Head of caudate nucleus (tissue), 42 donors: ENCODE measurements at regions not wholly inside any gene's neighbourhood (a gene's known extent, or its start where the extent isn't known, plus 50 kb on each side); places are given as distances from the start of the nearest gene placed in this dataset.

Source experiments
- DNase-seq, 42 donors: peaks; one replicate each; pipeline versions ENCODE4 v3.0.0 to v3.0.0-alpha.2; 2020 to 2021; ENCODE audit warnings: mixed read lengths in 7 of 42
- intact Hi-C: fragments of 100-400 bp; cut with DNase I; formaldehyde crosslinking; loops from one replicate; pipeline ENCODE4 v1.15.0; 2022

- intact Hi-C loops: no loop called here
- DNase-seq: peak in 6 of 42 donors; percentile 5 to 16 (median 12)
These were observed 1494.0 kb upstream of the CDH8 start for GRCh38 chr16:63530208-63530607.

DNA sequence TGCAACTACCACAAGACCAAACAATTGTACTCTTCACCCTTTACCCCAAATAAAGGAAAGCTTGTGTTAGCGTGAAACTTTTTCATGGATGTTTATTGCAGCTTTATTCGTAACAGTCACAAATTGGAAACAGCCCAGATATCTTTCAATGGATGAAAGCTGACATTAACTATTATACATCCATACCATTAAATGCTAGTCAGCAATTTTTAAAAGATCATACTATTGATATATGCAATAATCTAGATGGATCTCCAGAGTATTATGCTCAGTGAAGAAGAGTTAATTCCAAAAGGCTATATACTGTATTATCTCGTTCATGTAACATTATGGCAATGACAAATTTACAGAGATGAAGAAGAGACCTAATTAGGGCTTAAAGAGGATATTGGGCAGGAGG is 1491.2 kb upstream of the CDH8 start:
- no peak for DNase-seq
- intact Hi-C loops: no loop called here

DNA sequence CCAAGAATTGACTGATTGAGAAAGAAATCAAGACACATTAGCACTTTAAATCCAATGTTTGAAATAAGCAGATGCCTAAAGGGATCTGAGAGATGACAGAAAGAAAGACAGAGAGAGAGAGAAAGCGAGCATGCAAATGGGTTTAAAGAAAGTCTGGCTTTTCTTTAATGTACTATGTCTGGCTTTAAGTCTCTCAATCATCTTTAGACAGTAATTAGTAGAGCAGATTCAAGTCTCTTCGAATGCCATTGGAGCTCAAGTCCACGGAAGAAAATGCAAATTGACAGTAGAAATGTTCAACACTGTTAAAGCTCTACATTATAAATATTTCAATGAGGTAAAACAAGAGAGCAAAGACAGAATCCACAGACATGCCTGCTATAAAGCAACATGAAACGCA is 1480.2 kb upstream of the CDH8 start:
- no peak for DNase-seq
- intact Hi-C loops: no loop called here

- intact Hi-C loops: no loop called here
- no peak for DNase-seq
These were observed 1476.7 kb upstream of the CDH8 start for GRCh38 chr16:63512910-63513309.

DNA sequence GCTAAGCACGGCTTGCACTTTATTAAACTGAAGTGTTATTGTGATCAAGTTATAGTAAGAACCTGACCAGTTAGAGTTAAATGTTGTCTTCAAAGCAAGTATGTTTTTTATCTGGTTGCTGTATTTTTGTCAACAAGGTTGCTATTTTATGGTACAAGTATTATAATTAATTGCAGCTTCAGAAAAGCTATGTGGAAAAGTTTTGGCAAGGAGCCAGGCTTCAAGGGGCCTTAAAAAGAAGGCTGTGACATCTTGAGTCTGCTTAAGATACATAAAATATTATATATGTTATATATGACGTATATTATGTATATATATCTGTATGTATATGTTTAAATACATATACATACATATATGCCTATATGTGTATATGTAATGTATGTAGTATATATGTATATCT is 1461.2 kb upstream of the CDH8 start:
- intact Hi-C loops: no loop called here
- DNase-seq: no peak

DNA sequence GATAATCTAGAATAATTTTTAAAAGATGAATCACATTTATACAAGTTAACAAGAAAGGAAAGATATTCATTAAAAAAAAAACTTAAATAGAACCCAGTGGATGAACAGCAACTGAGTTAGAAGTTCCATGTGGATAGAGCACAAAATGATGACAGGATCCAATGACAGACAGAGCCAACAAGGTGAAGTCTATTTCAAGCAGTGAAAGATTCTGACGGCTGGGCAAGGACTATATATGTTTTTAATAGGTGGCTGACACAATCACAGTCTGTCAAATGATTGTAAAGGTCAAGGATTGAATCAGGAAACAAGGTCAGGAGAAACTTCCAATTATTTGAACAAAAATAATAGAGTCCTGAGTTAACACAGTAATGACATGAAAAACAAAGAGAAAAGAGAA is 1460.0 kb upstream of the CDH8 start:
- no peak for DNase-seq
- intact Hi-C loops: no loop called here

GRCh38 chr16:63488955-63489354 is 1452.7 kb upstream of the CDH8 start:
- intact Hi-C loops: no loop called here
- no peak for DNase-seq

DNA sequence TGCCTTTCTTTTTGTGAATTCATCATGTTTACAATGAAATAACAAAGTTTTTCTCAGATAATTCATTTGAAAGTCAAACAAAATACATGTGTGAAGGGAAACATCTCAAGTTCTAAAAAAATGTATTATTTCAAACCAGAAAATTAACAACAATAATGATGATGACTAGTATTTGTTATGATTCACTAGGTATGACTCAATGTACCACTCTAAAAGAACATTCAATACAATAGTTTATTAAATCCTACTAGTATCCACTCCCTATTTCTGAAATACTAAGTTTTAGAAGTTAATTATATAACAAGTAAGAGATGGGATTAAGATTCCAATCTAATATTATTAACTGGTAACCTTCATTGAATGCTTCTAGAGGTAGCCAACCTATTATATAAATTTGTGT is 1444.8 kb upstream of the CDH8 start:
- no peak for DNase-seq
- intact Hi-C loops: no loop called here

GRCh38 chr16:63473725-63474124 is 1437.5 kb upstream of the CDH8 start:
- no peak for DNase-seq
- intact Hi-C loops: no loop called here

- intact Hi-C loops: no loop called here
These were observed 1431.3 kb upstream of the CDH8 start for GRCh38 chr16:63467513-63467912.

DNA sequence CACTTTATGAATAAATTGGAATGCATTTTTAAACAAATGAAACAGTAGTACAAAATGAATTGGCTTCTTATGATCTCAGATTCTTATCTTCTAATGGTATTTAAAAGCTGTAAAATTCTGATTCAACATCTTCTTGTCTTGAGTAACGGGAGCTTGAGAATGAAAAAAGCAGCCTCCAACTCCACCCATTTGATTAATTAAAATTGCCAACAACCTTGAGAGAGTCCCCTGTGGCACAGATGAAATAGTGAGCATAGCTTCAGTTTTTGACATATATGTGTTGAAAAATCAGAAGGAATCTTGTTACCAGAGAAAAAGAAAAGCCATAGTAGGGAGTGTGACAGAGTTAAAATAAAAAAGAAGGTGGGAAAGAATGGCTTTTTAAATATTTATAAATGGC is 1426.1 kb upstream of the CDH8 start:
- DNase-seq: no peak
- intact Hi-C loops: no loop called here

More at GRCh38 chr16:63467513-63467912, 1431.3 kb upstream of the CDH8 start:
- no peak for DNase-seq

DNA sequence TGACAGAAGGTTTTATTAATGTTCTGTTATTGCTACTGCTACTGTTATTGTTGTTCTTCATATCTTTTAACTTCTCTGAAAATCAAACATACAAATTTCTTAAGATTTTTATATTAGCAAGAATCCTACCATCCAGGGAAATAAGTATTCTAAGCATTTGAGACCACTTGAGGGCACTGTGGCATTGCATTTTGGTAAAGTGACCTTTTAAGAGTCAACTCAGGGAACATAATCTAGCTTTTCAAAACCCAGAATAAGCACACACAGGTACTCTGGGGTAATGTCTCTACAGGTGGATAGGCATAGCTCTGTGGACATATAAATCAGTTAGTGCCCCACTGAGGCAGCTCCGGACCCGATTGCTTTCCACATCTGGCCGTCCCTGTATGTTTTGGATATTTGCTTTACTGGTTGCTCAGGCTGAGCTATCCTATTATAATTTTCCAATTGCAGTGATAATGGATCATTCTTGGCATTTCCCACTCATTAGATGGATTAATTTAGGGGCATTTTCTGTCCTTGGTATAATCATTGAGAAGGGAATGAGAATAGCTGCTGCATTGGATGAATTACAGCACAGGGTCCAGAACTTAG is 1425.1 kb upstream of the CDH8 start:
- intact Hi-C loops: no loop called here
- DNase-seq: peak in 30 of 42 donors; percentile 1 to 70 (median 38)

DNA sequence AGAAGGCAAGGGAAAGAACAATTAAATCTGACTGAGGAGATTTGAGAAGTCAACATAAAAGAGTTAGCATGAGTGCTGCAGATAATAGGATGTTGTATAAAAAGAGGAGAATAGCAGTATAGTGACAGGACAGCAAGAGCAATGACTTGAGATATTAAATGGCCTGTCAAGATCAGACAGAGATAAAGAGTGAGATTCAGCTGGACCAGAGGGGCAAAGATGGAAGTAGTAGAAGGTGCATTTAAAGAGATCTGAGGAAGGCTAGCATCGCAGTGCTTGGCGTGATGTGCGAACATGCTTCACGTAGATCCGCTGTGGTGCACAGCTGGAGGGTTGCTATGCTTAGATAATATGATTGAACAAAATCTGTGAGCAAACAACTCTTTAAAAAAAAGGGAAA is 1422.6 kb upstream of the CDH8 start:
- DNase-seq: no peak
- intact Hi-C loops: no loop called here

- intact Hi-C loops: no loop called here
- DNase-seq: no peak
These were observed 1421.6 kb upstream of the CDH8 start for GRCh38 chr16:63457869-63458268.

DNA sequence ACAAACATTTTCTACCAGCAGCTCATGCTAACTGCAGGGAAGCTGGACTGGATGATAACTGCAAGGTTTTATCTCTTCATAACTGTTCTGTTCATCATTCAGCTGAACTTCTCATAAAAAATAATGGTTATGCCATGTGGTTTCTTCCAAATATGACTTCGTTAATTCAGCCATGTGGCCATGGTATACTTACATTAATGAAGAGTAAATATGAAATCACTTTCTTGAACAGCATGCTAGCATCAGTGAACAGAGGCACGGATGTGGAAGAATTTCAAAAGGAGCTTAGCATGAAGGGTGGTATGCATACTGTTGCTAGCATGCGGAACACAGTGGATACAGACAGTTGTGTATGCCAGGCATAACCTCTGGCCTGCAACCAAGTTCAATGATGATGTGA is 1417.0 kb upstream of the CDH8 start:
- intact Hi-C loops: no loop called here

GRCh38 chr16:63447121-63447520 is 1410.9 kb upstream of the CDH8 start:
- no peak for DNase-seq
- intact Hi-C loops: no loop called here

More for the DNA sequence above, 1417.0 kb upstream of the CDH8 start:
- DNase-seq: no peak

DNA sequence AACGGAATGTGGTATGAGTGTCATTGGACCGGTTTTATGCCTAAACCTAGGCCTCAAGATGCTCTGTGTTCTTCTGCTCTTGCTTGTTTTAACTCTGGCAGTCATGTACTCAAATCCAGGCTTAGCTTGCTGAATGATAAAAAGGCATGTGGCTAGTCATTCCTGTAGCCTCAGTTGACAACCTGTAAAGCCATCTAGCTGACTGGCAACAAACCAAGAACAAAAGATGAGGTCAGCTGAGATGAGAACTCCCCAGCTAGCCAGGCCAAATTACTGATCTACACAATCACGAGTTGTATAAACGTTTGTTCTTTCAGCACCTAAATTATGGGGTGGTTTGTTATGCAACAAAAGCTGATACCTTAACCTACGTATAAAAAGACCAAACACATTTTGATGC is 1406.0 kb upstream of the CDH8 start:
- DNase-seq: no peak
- intact Hi-C loops: no loop called here

DNA sequence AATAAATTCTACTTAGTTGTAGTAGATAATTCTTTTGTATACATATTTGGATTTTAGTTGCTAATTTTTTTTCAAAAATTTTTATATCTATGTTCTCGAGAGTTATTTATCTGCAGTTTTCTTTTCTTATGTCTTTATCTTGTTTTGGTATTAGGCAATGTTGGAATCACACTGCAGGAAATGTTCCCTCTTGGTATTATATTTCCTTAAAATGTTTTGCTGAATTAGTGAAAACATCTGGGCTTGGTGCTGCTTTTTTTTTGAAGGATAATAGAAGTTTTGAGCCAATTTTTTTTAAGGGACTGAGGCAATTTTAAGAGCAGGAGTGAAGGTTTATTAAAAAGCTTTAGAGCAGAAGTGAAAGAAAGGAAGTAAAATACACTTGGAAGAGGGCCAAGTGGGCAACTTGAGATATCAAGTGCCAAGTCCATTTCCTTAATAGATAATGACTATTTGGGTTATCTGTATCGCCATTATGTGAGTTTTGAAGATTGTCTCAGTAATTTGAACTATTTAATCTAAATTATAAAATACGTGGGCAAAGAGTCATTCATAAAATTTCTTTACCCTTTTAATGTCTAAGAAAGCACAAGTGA is 1390.1 kb upstream of the CDH8 start:
- intact Hi-C loops: no loop called here
- no peak for DNase-seq

DNA sequence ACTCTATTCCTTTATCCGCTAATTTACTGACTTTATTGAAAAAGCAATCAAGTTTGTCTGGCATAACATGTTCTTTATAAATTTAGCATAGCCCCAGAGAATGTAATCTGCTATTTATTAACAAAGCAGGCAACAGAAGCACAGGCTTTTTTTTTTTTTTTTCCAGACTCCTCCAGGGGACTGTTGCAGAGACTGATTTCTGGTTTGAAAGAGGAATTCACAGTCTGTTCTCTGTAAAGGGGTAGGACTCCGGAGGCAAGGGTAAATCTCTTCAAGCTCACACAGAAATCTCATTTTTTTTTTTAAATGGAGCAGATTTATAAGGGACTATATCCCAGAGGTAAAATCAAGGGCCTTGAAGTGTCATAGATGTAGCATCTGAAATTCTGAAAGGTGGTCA is 1386.5 kb upstream of the CDH8 start:
- DNase-seq: no peak
- intact Hi-C loops: no loop called here

DNA sequence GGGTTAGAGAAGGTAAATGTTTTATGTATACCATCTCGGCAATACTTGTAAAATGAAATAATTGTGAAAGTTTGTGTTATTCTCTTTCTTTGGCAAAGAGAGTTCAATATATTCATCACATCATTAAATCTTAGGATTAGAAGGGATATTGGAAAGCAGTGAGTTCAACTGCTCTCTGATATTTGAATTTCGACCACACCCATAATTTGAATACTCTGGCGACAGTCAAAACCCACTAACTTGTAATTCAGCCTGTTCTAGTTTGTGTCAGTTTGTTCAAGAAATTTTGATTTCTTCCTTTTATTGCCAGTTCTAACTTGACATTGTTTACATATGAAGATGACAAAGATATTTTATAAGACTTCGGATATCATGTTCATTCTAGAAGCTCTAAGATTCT is 1380.5 kb upstream of the CDH8 start:
- intact Hi-C loops: no loop called here
- no peak for DNase-seq

- no peak for DNase-seq
- intact Hi-C loops: no loop called here
These were observed 1378.8 kb upstream of the CDH8 start for GRCh38 chr16:63415014-63415413.

DNA sequence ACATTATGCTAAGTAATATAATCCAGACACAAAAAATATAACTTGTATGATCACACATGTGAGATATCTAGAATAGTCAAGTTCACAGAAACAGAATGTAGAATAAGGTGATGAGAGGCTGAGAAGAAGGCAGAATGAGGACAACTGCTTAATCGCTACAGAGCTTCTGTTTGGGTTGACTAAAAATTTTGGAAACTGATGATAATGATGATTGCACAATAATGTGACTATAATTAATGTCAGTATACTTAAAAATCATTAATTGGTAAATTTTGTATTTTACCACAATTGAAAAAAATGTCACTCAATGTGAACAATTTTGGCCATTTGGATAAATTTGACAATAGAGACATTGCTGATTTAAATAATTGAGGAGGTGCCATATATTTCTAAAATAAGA is 1374.4 kb upstream of the CDH8 start:
- intact Hi-C loops: no loop called here
- DNase-seq: no peak
